Caco-2 (cell line): ENCODE measurements at regions not wholly inside any gene's neighbourhood (a gene's known extent, or its start where the extent isn't known, plus 50 kb on each side); places are given as distances from the start of the nearest gene placed in this dataset.

ENCODE experiments used
- BruUV-seq: library from RNA; stranded (reverse); fragments of 400-500 nt; replicated peaks from 2 replicates; lab custom pipeline; 2021; lab: Mats Ljungman, UMichigan
- CTCF ChIA-PET: fragments of 300-600 bp; sonication (Branson Sonifier 250); formaldehyde crosslinking; loops from one replicate; lab custom pipeline; 2022; ENCODE audit warnings: antibody characterized with exemption; lab: Charles Lee
- POLR2A ChIA-PET: fragments of 300-600 bp; sonication (Branson Sonifier 250); formaldehyde crosslinking; loops from one replicate; lab custom pipeline; 2022; ENCODE audit warnings: antibody characterized with exemption; lab: Charles Lee
- DNase-seq, 2 experiments: peaks; one replicate each; pipeline versions ENCODE4 v3.0.0 to v3.0.0-alpha.2; 2020 to 2022
- H3K27me3 ChIP-seq: replicated peaks from 2 replicates; pipeline ENCODE4 v1.6.0; 2011; ENCODE audit warnings: low read length; ENCODE audit not compliant: control insufficient read depth, insufficient read depth
- H3K36me3 ChIP-seq: 2 replicates; pipeline ENCODE4 v1.5.1; 2011; ENCODE audit warnings: low read length; ENCODE audit not compliant: control insufficient read depth, insufficient read depth
- H3K4me1 ChIP-seq: fragments of 250-450 bp; sonication (Bioruptor Pico); 2 replicates; pipeline ENCODE4 v1.5.1; 2020; ENCODE audit warnings: mild to moderate bottlenecking
- H3K4me3 ChIP-seq: 2 replicates; pipeline ENCODE4 v1.5.1; 2011; ENCODE audit warnings: low read depth, mild to moderate bottlenecking, control low read depth, low read length
- H3K9me3 ChIP-seq: fragments of 250-450 bp; sonication (Bioruptor Pico); 2 replicates; pipeline ENCODE4 v1.5.1; 2020; ENCODE audit warnings: mild to moderate bottlenecking, moderate library complexity
- H3K27ac Mint-ChIP-seq: one replicate; pipeline ENCODE4 v1.8.0; 2022; ENCODE audit warnings: mixed read lengths; ENCODE audit not compliant: unreplicated experiment
- H3K27me3 Mint-ChIP-seq: one replicate; pipeline ENCODE4 v1.8.0; 2022; ENCODE audit warnings: mixed read lengths; ENCODE audit not compliant: insufficient read depth, unreplicated experiment
- H3K36me3 Mint-ChIP-seq: one replicate; pipeline ENCODE4 v1.8.0; 2022; ENCODE audit warnings: mild to moderate bottlenecking, mixed read lengths; ENCODE audit not compliant: insufficient read depth, unreplicated experiment
- H3K4me1 Mint-ChIP-seq: one replicate; pipeline ENCODE4 v1.8.0; 2022; ENCODE audit warnings: low read depth, mixed read lengths; ENCODE audit not compliant: unreplicated experiment
- H3K4me3 Mint-ChIP-seq: one replicate; pipeline ENCODE4 v1.8.0; 2022; ENCODE audit warnings: mild to moderate bottlenecking, moderate library complexity, mixed read lengths; ENCODE audit not compliant: unreplicated experiment
- H3K9me3 Mint-ChIP-seq: one replicate; pipeline ENCODE4 v1.8.0; 2022; ENCODE audit warnings: mixed read lengths; ENCODE audit not compliant: unreplicated experiment
- CTCF ChIP-seq, 2 experiments: fragments of 200-600 bp in 1 of 2; IDR thresholded peaks; 1 replicate in 1 of 2; 2 replicates in 1 of 2; pipeline versions ENCODE4 v1.5.1 to v1.8.0; 2011 to 2022; ENCODE audit warnings: antibody characterized with exemption in 1 of 2, control low read depth in 1 of 2, inconsistent platforms in 1 of 2, low read depth in 1 of 2, low read length in 1 of 2, mild to moderate bottlenecking in 1 of 2, moderate library complexity in 1 of 2; ENCODE audit not compliant: insufficient read depth in 1 of 2, severe bottlenecking in 1 of 2, unreplicated experiment in 1 of 2
- intact Hi-C: fragments of 100-400 bp; cut with micrococcal nuclease; formaldehyde crosslinking; loops from one replicate; pipeline ENCODE4 v1.10.0; 2022; ENCODE audit not compliant: unreplicated experiment

GRCh38 chr12:126147321-126147720 lies 1082.1 kb downstream of the AACS start:
- no TSS peak for BruUV-seq
- Mint-ChIP-seq H3K27ac (no peak overlapping the region), H3K4me1 (no peaks in the 10 kb centered on the region), H3K27me3 (peaks cover 3% of the 10 kb centered on the region), H3K4me3 (no peak overlapping the region), H3K9me3 (peaks cover 19% of the 10 kb centered on the region), H3K36me3 (no peaks in the 10 kb centered on the region)
- Histone ChIP-seq H3K4me3 (no peak overlapping the region), H3K9me3 (no peaks in the 10 kb centered on the region), H3K27me3 (no peaks in the 10 kb centered on the region), H3K4me1 (no peaks in the 10 kb centered on the region), H3K36me3 (no peaks in the 10 kb centered on the region)
- intact Hi-C loops = no loop called here
- ChIA-PET POLR2A (no interaction called here), CTCF (no interaction called here)
- TF ChIP-seq CTCF (IDR thresholded peaks at IDR 0.05; ENCODE audit: insufficient read depth in 1 of 2, low read depth in 1 of 2, low read length in 1 of 2, severe bottlenecking in 1 of 2, unreplicated experiment in 1 of 2) = no peak
- no peak for DNase-seq

- Histone ChIP-seq H3K4me1 (no peaks in the 10 kb centered on the region), H3K27me3 (no peaks in the 10 kb centered on the region), H3K9me3 (no peaks in the 10 kb centered on the region), H3K36me3 (no peaks in the 10 kb centered on the region), H3K4me3 (no peak overlapping the region)
- no peaks in the 10 kb centered on the region for H3K9me3 Mint-ChIP-seq
- H3K4me3 Mint-ChIP-seq = no peak overlapping the region
- CTCF ChIA-PET = no interaction called here
- H3K4me1 Mint-ChIP-seq = no peaks in the 10 kb centered on the region
- no peak for DNase-seq
- no peak for TF ChIP-seq CTCF (IDR thresholded peaks at IDR 0.05; ENCODE audit: insufficient read depth in 1 of 2, low read depth in 1 of 2, low read length in 1 of 2, severe bottlenecking in 1 of 2, unreplicated experiment in 1 of 2)
- H3K27ac Mint-ChIP-seq = no peak overlapping the region
- BruUV-seq = no TSS peak
- intact Hi-C loops = no loop called here
- H3K36me3 Mint-ChIP-seq = no peaks in the 10 kb centered on the region
- POLR2A ChIA-PET = no interaction called here
- H3K27me3 Mint-ChIP-seq = no peaks in the 10 kb centered on the region
Observed at GRCh38 chr12:126156806-126157574, 1091.8 kb downstream of the AACS start.

GRCh38 chr12:126157575-126157966 lies 1092.3 kb downstream of the AACS start:
- H3K27me3 Mint-ChIP-seq = no peaks in the 10 kb centered on the region
- ChIA-PET CTCF (no interaction called here), POLR2A (no interaction called here)
- TF ChIP-seq CTCF (IDR thresholded peaks at IDR 0.05; ENCODE audit: insufficient read depth in 1 of 2, low read depth in 1 of 2, low read length in 1 of 2, severe bottlenecking in 1 of 2, unreplicated experiment in 1 of 2) = no peak
- H3K9me3 ChIP-seq = no peaks in the 10 kb centered on the region
- no peaks in the 10 kb centered on the region for H3K36me3 Mint-ChIP-seq
- DNase-seq = no peak
- H3K27me3 ChIP-seq = no peaks in the 10 kb centered on the region
- H3K4me3 ChIP-seq = no peak overlapping the region
- no peak overlapping the region for H3K27ac Mint-ChIP-seq
- no peaks in the 10 kb centered on the region for H3K4me1 Mint-ChIP-seq
- intact Hi-C loops = no loop called here
- no TSS peak for BruUV-seq
- H3K36me3 ChIP-seq = no peaks in the 10 kb centered on the region
- no peaks in the 10 kb centered on the region for H3K4me1 ChIP-seq
- no peak overlapping the region for H3K4me3 Mint-ChIP-seq
- no peaks in the 10 kb centered on the region for H3K9me3 Mint-ChIP-seq
